GM12891 (cell line): ENCODE measurements at regions not wholly inside any gene's neighbourhood (a gene's known extent, or its start where the extent isn't known, plus 50 kb on each side); places are given as distances from the start of the nearest gene placed in this dataset.
A peak's percentile ranks its signal among the peaks of the same experiment; 100 is the strongest.

ENCODE experiments used
- DNase-seq: peaks from one replicate; pipeline ENCODE4 v3.0.0; 2011; ENCODE audit warnings: low spot score; ENCODE audit not compliant: insufficient read length
- FAIRE-seq: peaks from 2 replicates; lab custom pipeline; 2011; peaks lifted over from hg19 to GRCh38; lab: Jason Lieb, UNC
- PAX5 ChIP-seq: IDR thresholded peaks from 2 replicates; pipeline ENCODE4 v1.6.1; 2011; ENCODE audit warnings: low read length, moderate library complexity, mild to moderate bottlenecking; ENCODE audit not compliant: insufficient read depth, severe bottlenecking
- POLR2A ChIP-seq: IDR thresholded peaks from 2 replicates; pipeline ENCODE4 v1.6.1; 2011; ENCODE audit warnings: low read depth, low read length, control low read depth
- POLR2AphosphoS5 ChIP-seq: IDR thresholded peaks from 2 replicates; pipeline ENCODE4 v1.6.1; 2011; ENCODE audit warnings: low read depth, low read length, control low read depth
- POU2F2 ChIP-seq: IDR thresholded peaks from 2 replicates; pipeline ENCODE4 v1.6.1; 2011; ENCODE audit warnings: low read depth, mild to moderate bottlenecking, control low read depth, low read length, moderate library complexity
- SPI1 ChIP-seq: IDR thresholded peaks from 2 replicates; pipeline ENCODE4 v1.6.1; 2011; ENCODE audit warnings: low read depth, low read length, control low read depth
- TAF1 ChIP-seq: IDR thresholded peaks from 2 replicates; pipeline ENCODE4 v1.6.1; 2011; ENCODE audit warnings: low read depth, low read length, control low read depth

GRCh38 chr2:67212203-67212602, 184.9 kb upstream of the ETAA1 start:
- FAIRE-seq (no peak), DNase-seq (no peak)
- TF ChIP-seq PAX5 (no peak), POLR2A (no peak), TAF1 (no peak), POLR2AphosphoS5 (no peak)

GRCh38 chr2:67213270-67213670, 183.9 kb upstream of the ETAA1 start:
- DNase-seq (no peak), FAIRE-seq (no peak)
- TF ChIP-seq POLR2A (no peak), TAF1 (no peak), SPI1 (no peak), POU2F2 (no peak), PAX5 (no peak), POLR2AphosphoS5 (no peak)

- FAIRE-seq (peak; percentile 33), DNase-seq (no peak)
- TF ChIP-seq POLR2AphosphoS5 (no peak), PAX5 (no peak), POU2F2 (no peak), TAF1 (no peak), POLR2A (no peak), SPI1 (no peak)
Observed at GRCh38 chr2:67213677-67214402, 183.3 kb upstream of the ETAA1 start.

GRCh38 chr2:67214585-67215185, 182.4 kb upstream of the ETAA1 start:
- TF ChIP-seq POU2F2 (no peak), POLR2AphosphoS5 (no peak), PAX5 (no peak)
- FAIRE-seq (peak; percentile 33), DNase-seq (no peak)

- no peak for FAIRE-seq
- DNase-seq: no peak
Observed at GRCh38 chr2:67215214-67216055, 181.7 kb upstream of the ETAA1 start.

GRCh38 chr2:67216103-67216502, 181.0 kb upstream of the ETAA1 start:
- TF ChIP-seq SPI1 (no peak), POU2F2 (no peak), POLR2AphosphoS5 (no peak), POLR2A (no peak), TAF1 (no peak)
- DNase-seq: no peak
- FAIRE-seq: no peak

More at GRCh38 chr2:67215214-67216055, 181.7 kb upstream of the ETAA1 start:
- no peak for TF ChIP-seq POLR2AphosphoS5

- FAIRE-seq (no peak), DNase-seq (no peak)
- TF ChIP-seq SPI1 (no peak), TAF1 (no peak), POLR2A (no peak), POU2F2 (no peak), POLR2AphosphoS5 (no peak), PAX5 (no peak)
Observed at GRCh38 chr2:67216881-67217280, 180.3 kb upstream of the ETAA1 start.

GRCh38 chr2:67217398-67217797, 179.7 kb upstream of the ETAA1 start:
- DNase-seq (no peak), FAIRE-seq (no peak)
- TF ChIP-seq POLR2AphosphoS5: no peak
- TF ChIP-seq POU2F2: no peak

GRCh38 chr2:67218056-67218455, 179.1 kb upstream of the ETAA1 start:
- FAIRE-seq: no peak
- DNase-seq: no peak
- TF ChIP-seq POU2F2: no peak
- TF ChIP-seq PAX5: no peak
- no peak for TF ChIP-seq POLR2A
- TF ChIP-seq TAF1: no peak
- no peak for TF ChIP-seq POLR2AphosphoS5
- TF ChIP-seq SPI1: no peak

- FAIRE-seq: no peak
- no peak for TF ChIP-seq TAF1
- TF ChIP-seq POLR2A: no peak
- no peak for TF ChIP-seq PAX5
- TF ChIP-seq SPI1: no peak
- no peak for TF ChIP-seq POU2F2
- no peak for TF ChIP-seq POLR2AphosphoS5
- no peak for DNase-seq
Observed at GRCh38 chr2:67219651-67220050, 177.5 kb upstream of the ETAA1 start.
